ENCODE measurements at regions not wholly inside any gene's neighbourhood (a gene's known extent, or its start where the extent isn't known, plus 50 kb on each side); places are given as distances from the start of the nearest gene placed in this dataset.

DNA sequence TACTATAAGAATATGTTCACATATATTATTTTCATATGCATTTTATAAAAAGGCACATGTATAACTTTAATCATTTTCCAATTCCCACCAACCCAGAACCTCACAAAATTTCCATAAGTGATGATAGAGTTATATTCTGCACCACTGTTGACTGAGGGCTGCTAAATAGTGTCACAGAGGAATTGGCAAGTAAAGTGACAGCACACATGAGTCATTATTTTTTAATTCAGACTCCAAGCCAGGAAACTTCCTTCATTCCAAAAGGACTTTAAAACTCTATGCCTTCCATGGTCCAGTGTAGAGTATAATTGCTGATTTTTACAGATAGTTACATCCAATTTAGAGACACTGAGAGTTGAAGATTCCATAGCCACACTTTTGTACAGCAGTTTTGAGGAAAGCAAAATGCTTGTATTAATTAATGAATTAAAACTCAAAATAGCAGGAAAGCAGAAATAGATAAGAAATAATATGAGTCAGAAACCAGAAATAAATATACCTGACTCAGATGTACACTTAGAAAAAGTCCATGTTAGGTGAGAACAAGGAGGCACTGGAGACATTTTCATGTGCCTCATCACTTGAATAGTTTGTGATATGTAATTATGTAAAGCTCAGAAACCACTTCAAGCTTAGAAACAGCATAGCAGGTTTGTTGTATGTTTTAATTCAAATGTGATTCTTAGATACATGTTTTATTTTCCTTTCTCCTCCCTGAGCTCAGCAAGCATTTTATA, 425.2 kb upstream of the OPRM1 start:
- H3K9me3 ChIP-seq: no peaks in the 10 kb centered on the region
- TF ChIP-seq, protein P1, sequence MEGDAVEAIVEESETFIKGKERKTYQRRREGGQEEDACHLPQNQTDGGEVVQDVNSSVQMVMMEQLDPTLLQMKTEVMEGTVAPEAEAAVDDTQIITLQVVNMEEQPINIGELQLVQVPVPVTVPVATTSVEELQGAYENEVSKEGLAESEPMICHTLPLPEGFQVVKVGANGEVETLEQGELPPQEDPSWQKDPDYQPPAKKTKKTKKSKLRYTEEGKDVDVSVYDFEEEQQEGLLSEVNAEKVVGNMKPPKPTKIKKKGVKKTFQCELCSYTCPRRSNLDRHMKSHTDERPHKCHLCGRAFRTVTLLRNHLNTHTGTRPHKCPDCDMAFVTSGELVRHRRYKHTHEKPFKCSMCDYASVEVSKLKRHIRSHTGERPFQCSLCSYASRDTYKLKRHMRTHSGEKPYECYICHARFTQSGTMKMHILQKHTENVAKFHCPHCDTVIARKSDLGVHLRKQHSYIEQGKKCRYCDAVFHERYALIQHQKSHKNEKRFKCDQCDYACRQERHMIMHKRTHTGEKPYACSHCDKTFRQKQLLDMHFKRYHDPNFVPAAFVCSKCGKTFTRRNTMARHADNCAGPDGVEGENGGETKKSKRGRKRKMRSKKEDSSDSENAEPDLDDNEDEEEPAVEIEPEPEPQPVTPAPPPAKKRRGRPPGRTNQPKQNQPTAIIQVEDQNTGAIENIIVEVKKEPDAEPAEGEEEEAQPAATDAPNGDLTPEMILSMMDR (IDR thresholded peaks at IDR 0.05): no peak
- H3K4me3 ChIP-seq: no peak overlapping the region
- no peaks in the 10 kb centered on the region for H3K4me1 ChIP-seq
- intact Hi-C loops (cut with DNase I): no loop called here
- H3K36me3 ChIP-seq: no peaks in the 10 kb centered on the region
- ATAC-seq: no peak
- H3K27ac ChIP-seq: no peak overlapping the region
- DNase-seq: no peak
- H3K27me3 ChIP-seq (ENCODE audit: low read depth): no peaks in the 10 kb centered on the region

DNA sequence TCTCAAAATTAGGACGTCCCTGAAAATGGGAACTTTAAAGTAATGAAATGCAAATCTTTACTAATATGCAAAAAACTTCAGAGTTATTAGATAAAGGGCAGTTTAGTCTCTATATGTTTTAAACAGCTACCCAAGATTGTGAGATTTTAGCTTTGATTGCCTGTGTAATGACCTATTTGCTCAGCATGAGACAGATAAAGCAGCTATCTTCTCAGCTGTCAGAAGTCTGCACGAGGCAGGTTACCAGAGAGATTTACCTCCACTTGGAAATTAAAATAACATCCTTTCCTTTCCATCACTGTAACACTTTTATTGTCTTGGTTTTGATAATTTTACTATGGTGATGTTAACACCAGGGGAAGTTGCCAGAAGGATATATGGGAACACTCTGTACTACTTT, 436.6 kb upstream of the OPRM1 start:
- intact Hi-C loops (cut with DNase I): no loop called here
- Histone ChIP-seq H3K4me3 (no peak overlapping the region), H3K36me3 (no peaks in the 10 kb centered on the region), H3K9me3 (no peaks in the 10 kb centered on the region), H3K27ac (no peak overlapping the region), H3K4me1 (no peaks in the 10 kb centered on the region), H3K27me3 (ENCODE audit: low read depth) (no peaks in the 10 kb centered on the region)
- ATAC-seq (no peak), DNase-seq (no peak)
- TF ChIP-seq, protein P1 (IDR thresholded peaks at IDR 0.05): no peak

DNA sequence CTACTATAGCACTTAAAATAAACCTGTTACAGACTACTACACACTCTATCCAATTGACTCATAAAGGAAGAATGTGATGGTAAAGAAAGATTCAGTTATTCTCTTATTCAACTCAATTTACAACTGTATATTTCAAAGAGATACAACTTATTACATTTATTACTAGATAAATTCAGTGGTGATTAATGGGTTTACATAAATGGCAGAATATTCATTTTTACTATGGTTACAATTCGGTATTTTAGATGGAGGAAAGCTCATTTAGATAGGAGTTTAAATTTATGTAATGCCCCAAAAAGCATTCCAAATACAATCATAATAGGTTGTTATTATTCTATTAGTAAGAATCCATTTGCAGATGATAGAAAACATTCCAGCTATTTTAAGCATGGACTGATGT, 439.1 kb upstream of the OPRM1 start:
- no peak for ATAC-seq
- Histone ChIP-seq H3K9me3 (no peaks in the 10 kb centered on the region), H3K27ac (no peak overlapping the region)

DNA sequence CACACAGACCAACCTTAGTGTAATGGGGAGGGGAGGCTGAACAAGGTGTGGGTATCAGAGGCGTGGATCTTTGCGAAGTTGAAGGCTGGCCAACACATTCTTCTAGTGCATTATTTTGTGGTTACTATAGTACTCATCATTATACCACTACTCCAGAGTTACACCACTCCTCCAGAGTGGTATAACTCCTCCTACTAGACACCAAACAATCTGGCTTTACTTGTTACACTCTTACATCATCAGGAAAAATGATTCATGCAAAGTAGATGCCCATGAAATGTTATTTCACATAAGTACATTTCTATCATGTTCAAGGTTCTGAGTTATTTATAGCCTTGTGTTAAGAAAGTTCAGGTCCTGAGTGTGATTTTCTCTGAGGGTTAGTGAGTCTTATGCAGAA, 443.1 kb upstream of the OPRM1 start:
- ATAC-seq: no peak
- Histone ChIP-seq H3K36me3 (no peaks in the 10 kb centered on the region), H3K27ac (no peak overlapping the region), H3K4me1 (no peaks in the 10 kb centered on the region), H3K9me3 (no peaks in the 10 kb centered on the region), H3K27me3 (ENCODE audit: low read depth) (no peaks in the 10 kb centered on the region), H3K4me3 (no peak overlapping the region)
- DNase-seq: no peak
- TF ChIP-seq, protein P1 (IDR thresholded peaks at IDR 0.05): no peak
- intact Hi-C loops (cut with DNase I): no loop called here

More for the DNA sequence above, 439.1 kb upstream of the OPRM1 start:
- Histone ChIP-seq H3K4me1 (no peaks in the 10 kb centered on the region), H3K4me3 (no peak overlapping the region), H3K27me3 (ENCODE audit: low read depth) (no peaks in the 10 kb centered on the region), H3K36me3 (no peaks in the 10 kb centered on the region)
- no peak for DNase-seq
- intact Hi-C loops (cut with DNase I): no loop called here
- TF ChIP-seq, protein P1 (IDR thresholded peaks at IDR 0.05): no peak

DNA sequence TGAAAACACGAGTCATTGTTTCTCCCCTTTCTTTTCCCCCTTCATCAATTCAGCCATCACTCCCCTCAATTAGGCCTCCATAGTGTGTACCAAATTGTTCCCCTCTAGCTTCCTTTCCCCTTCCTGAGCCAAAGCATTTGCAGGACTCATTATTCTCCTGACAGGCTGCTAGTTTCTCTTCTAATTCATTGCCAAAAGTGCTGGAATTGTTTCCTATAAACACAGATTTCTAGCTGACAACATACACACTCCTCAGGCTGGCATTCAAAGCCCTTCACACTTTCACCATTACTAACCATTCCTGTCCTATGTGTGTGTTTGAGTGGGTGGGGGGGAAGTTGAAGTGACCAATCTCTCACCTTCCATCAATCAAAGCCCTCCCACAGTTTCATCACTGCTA, 444.2 kb upstream of the OPRM1 start:
- Histone ChIP-seq H3K9me3 (no peaks in the 10 kb centered on the region), H3K4me3 (no peak overlapping the region), H3K27me3 (ENCODE audit: low read depth) (no peaks in the 10 kb centered on the region), H3K27ac (no peak overlapping the region), H3K36me3 (no peaks in the 10 kb centered on the region), H3K4me1 (no peaks in the 10 kb centered on the region)
- intact Hi-C loops (cut with DNase I): no loop called here
- ATAC-seq (no peak), DNase-seq (no peak)
- TF ChIP-seq, protein P1 (IDR thresholded peaks at IDR 0.05): no peak
